ENCODE measurements at regions not wholly inside any gene's neighbourhood (a gene's known extent, or its start where the extent isn't known, plus 50 kb on each side); places are given as distances from the start of the nearest gene placed in this dataset.

GRCh38 chr9:118438810-118439209 lies 734.6 kb downstream of the TLR4 start:
- TF ChIP-seq POLR2A (IDR thresholded peaks at IDR 0.05) (no peak), EP300 (IDR thresholded peaks at IDR 0.05) (no peak), POLR2AphosphoS5 (IDR thresholded peaks at IDR 0.05) (no peak)
- TF ChIP-seq, protein P1, sequence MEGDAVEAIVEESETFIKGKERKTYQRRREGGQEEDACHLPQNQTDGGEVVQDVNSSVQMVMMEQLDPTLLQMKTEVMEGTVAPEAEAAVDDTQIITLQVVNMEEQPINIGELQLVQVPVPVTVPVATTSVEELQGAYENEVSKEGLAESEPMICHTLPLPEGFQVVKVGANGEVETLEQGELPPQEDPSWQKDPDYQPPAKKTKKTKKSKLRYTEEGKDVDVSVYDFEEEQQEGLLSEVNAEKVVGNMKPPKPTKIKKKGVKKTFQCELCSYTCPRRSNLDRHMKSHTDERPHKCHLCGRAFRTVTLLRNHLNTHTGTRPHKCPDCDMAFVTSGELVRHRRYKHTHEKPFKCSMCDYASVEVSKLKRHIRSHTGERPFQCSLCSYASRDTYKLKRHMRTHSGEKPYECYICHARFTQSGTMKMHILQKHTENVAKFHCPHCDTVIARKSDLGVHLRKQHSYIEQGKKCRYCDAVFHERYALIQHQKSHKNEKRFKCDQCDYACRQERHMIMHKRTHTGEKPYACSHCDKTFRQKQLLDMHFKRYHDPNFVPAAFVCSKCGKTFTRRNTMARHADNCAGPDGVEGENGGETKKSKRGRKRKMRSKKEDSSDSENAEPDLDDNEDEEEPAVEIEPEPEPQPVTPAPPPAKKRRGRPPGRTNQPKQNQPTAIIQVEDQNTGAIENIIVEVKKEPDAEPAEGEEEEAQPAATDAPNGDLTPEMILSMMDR (IDR thresholded peaks at IDR 0.05) = no peak

Data from upper lobe of left lung (tissue), 4 donors.